ENCODE measurements at regions not wholly inside any gene's neighbourhood (a gene's known extent, or its start where the extent isn't known, plus 50 kb on each side); places are given as distances from the start of the nearest gene placed in this dataset.

GRCh38 chr13:105291987-105292386 lies 1243.5 kb downstream of the EFNB2 start:
- no peak for DNase-seq (ENCODE audit: low read depth)
- no peak overlapping the region for H3K4me3 ChIP-seq (ENCODE audit: low read depth, low read length)
- TF ChIP-seq CTCF (IDR thresholded peaks at IDR 0.05; ENCODE audit: control insufficient read depth, extremely low read depth, insufficient read depth) = no peak

GRCh38 chr13:105290596-105290995 lies 1244.9 kb downstream of the EFNB2 start:
- no peak for TF ChIP-seq CTCF (IDR thresholded peaks at IDR 0.05; ENCODE audit: control insufficient read depth, extremely low read depth, insufficient read depth)
- H3K4me3 ChIP-seq (ENCODE audit: low read depth, low read length) = no peak overlapping the region
- DNase-seq (ENCODE audit: low read depth) = no peak

GRCh38 chr13:105285526-105285925 lies 1249.9 kb downstream of the EFNB2 start:
- no peak overlapping the region for H3K4me3 ChIP-seq (ENCODE audit: low read depth, low read length)
- no peak for TF ChIP-seq CTCF (IDR thresholded peaks at IDR 0.05; ENCODE audit: control insufficient read depth, extremely low read depth, insufficient read depth)
- no peak for DNase-seq (ENCODE audit: low read depth)

GRCh38 chr13:105282406-105283285 lies 1252.8 kb downstream of the EFNB2 start:
- no peak for DNase-seq (ENCODE audit: low read depth)
- TF ChIP-seq CTCF (IDR thresholded peaks at IDR 0.05; ENCODE audit: control insufficient read depth, extremely low read depth, insufficient read depth) = no peak

GRCh38 chr13:105278943-105279381 lies 1256.5 kb downstream of the EFNB2 start:
- no peak for TF ChIP-seq CTCF (IDR thresholded peaks at IDR 0.05; ENCODE audit: control insufficient read depth, extremely low read depth, insufficient read depth)
- no peak overlapping the region for H3K4me3 ChIP-seq (ENCODE audit: low read depth, low read length)
- DNase-seq (ENCODE audit: low read depth) = no peak

More at GRCh38 chr13:105282406-105283285, 1252.8 kb downstream of the EFNB2 start:
- no peak overlapping the region for H3K4me3 ChIP-seq (ENCODE audit: low read depth, low read length)

- no peak for DNase-seq (ENCODE audit: low read depth)
- H3K4me3 ChIP-seq (ENCODE audit: low read depth, low read length) = no peak overlapping the region
- TF ChIP-seq CTCF (IDR thresholded peaks at IDR 0.05; ENCODE audit: control insufficient read depth, extremely low read depth, insufficient read depth) = no peak
Observed at GRCh38 chr13:105276571-105276970, 1258.9 kb downstream of the EFNB2 start.

Data from LNCaP clone FGC (cell line).